SH-SY5Y (cell line): ENCODE measurements at regions not wholly inside any gene's neighbourhood (a gene's known extent, or its start where the extent isn't known, plus 50 kb on each side); places are given as distances from the start of the nearest gene placed in this dataset.

Experiments
- GATA2 ChIP-seq: IDR thresholded peaks from 2 replicates; pipeline ENCODE4 v1.6.1; 2011; ENCODE audit warnings: mild to moderate bottlenecking, low read depth, low read length
- GATA3 ChIP-seq: IDR thresholded peaks from 2 replicates; pipeline ENCODE4 v1.6.1; 2011; ENCODE audit warnings: low read depth, mild to moderate bottlenecking, low read length, moderate library complexity

GRCh38 chr2:181262782-181263181 lies 194.4 kb upstream of the ITGA4 start:
- no peak for TF ChIP-seq GATA3
- no peak for TF ChIP-seq GATA2
